ENCODE measurements at regions not wholly inside any gene's neighbourhood (a gene's known extent, or its start where the extent isn't known, plus 50 kb on each side); places are given as distances from the start of the nearest gene placed in this dataset.

DNA sequence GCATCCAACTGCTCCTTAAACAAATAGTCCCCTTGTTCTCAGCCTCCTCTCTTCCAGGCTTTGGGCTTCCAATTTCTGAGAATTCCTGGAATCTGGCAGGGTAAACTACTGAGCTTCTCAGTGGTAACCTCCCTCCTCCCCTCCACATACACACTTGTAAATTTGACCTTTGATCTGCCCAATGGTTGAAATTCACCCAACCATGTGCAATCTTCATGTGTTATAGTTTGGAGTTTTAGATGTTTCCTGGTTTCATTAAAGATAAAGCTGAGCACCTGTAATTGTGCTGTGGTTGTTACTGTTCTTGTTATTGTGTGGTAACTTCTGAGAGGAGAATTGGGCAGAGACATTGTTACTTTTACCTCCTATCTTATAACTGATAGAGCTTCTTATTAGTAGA is 328.4 kb downstream of the TPBG start:
- Histone ChIP-seq H3K27ac (ENCODE audit: low read depth, low read length, severe bottlenecking) (no peak overlapping the region), H3K9me3 (ENCODE audit: control insufficient read depth, low read length) (no peaks in the 10 kb centered on the region), H3K36me3 (ENCODE audit: control insufficient read depth, insufficient read depth, low read length) (no peaks in the 10 kb centered on the region), H3K4me1 (ENCODE audit: control insufficient read depth, insufficient read depth, low read length, poor library complexity, severe bottlenecking) (no peaks in the 10 kb centered on the region), H3K4me3 (ENCODE audit: extremely low read depth, insufficient read depth, low read length, poor library complexity, severe bottlenecking) (no peak overlapping the region)

- no peak overlapping the region for H3K27ac ChIP-seq (ENCODE audit: low read depth, low read length, severe bottlenecking)
- WGBS, 2 experiments (ENCODE audit: insufficient coverage in 2 of 2) = 79 to 86% methylated on average over 1 of the region's 1 CpG
- H3K9me3 ChIP-seq (ENCODE audit: control insufficient read depth, low read length) = no peaks in the 10 kb centered on the region
- no peaks in the 10 kb centered on the region for H3K36me3 ChIP-seq (ENCODE audit: control insufficient read depth, insufficient read depth, low read length)
- no peak overlapping the region for H3K4me3 ChIP-seq (ENCODE audit: extremely low read depth, insufficient read depth, low read length, poor library complexity, severe bottlenecking)
- no peaks in the 10 kb centered on the region for H3K4me1 ChIP-seq (ENCODE audit: control insufficient read depth, insufficient read depth, low read length, poor library complexity, severe bottlenecking)
Observed at GRCh38 chr6:82693094-82693493, 329.5 kb downstream of the TPBG start.

DNA sequence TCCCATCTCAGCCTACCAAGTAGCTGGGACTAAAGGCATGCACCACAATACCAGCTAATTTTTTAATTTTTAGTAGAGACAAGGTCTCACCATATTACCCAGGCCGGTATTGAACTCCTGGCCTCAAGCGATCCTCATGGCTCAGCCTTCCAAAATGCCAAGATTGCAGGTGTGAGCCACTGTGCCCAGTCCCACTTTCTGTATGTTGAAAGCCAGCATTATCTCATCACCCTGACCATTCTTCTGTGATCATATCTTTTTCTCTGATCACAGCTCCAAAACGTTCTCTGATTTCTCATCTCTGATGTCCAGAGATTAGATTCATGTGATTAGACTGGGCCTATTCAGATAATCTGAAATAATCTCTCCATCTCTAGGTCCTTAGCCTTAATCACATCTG is 337.7 kb downstream of the TPBG start:
- H3K36me3 ChIP-seq (ENCODE audit: control insufficient read depth, insufficient read depth, low read length) = no peaks in the 10 kb centered on the region
- H3K27ac ChIP-seq (ENCODE audit: low read depth, low read length, severe bottlenecking) = no peak overlapping the region
- H3K9me3 ChIP-seq (ENCODE audit: control insufficient read depth, low read length) = peaks cover 4% of the 10 kb centered on the region
- H3K4me1 ChIP-seq (ENCODE audit: control insufficient read depth, insufficient read depth, low read length, poor library complexity, severe bottlenecking) = no peaks in the 10 kb centered on the region
- WGBS, 2 experiments (ENCODE audit: insufficient coverage in 2 of 2) = 82 to 95% methylated on average over 2 to 3 of the region's 3 CpGs
- H3K4me3 ChIP-seq (ENCODE audit: extremely low read depth, insufficient read depth, low read length, poor library complexity, severe bottlenecking) = no peak overlapping the region

DNA sequence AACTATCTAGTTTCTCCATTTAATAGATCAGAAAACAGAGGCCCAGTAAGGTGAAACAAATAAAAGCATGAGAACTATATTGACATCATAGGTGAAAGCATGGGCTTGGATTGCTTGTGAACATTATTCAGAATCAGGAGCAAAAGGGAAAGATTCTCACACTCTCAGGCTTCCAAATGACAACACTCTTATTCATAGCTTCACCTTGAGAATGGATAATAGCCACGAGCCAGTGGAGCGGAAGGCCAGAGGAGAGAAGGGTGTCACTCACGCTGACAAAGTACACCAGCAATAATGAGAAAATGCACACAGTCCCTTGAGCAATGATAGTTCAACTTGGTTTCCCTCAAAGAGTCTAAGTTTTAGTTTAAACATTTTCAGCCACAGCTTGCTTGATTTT is 339.0 kb downstream of the TPBG start:
- WGBS, 2 experiments (ENCODE audit: insufficient coverage in 2 of 2) = 100% methylated on average over 1 to 2 of the region's 3 CpGs
- no peak overlapping the region for H3K4me3 ChIP-seq (ENCODE audit: extremely low read depth, insufficient read depth, low read length, poor library complexity, severe bottlenecking)
- H3K27ac ChIP-seq (ENCODE audit: low read depth, low read length, severe bottlenecking) = no peak overlapping the region
- no peaks in the 10 kb centered on the region for H3K36me3 ChIP-seq (ENCODE audit: control insufficient read depth, insufficient read depth, low read length)
- H3K9me3 ChIP-seq (ENCODE audit: control insufficient read depth, low read length) = peaks cover 4% of the 10 kb centered on the region
- no peaks in the 10 kb centered on the region for H3K4me1 ChIP-seq (ENCODE audit: control insufficient read depth, insufficient read depth, low read length, poor library complexity, severe bottlenecking)

DNA sequence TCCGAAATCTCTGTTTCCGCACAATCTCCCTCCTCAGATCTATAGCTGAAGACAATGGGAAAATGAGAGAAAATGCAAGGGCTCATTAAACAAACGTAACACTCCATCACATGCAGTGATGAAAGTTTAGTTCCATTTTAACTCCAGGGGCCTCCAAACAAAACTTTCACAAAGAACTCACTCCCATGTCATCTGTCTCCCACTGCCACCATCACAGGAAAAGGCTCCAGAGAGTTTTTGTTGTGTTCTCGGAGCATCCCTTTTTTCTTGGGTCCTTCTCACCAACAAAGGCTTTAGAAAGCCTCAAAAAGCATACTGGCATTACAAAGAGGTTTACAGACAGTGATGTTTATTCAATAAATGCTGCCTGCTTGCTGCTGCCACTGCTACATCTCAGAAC is 339.6 kb downstream of the TPBG start:
- Histone ChIP-seq H3K4me1 (ENCODE audit: control insufficient read depth, insufficient read depth, low read length, poor library complexity, severe bottlenecking) (no peaks in the 10 kb centered on the region), H3K27ac (ENCODE audit: low read depth, low read length, severe bottlenecking) (no peak overlapping the region), H3K4me3 (ENCODE audit: extremely low read depth, insufficient read depth, low read length, poor library complexity, severe bottlenecking) (no peak overlapping the region), H3K9me3 (ENCODE audit: control insufficient read depth, low read length) (peaks cover 4% of the 10 kb centered on the region), H3K36me3 (ENCODE audit: control insufficient read depth, insufficient read depth, low read length) (no peaks in the 10 kb centered on the region)
- WGBS, 2 experiments (ENCODE audit: insufficient coverage in 2 of 2) = 67 to 70% methylated on average over 1 to 2 of the region's 4 CpGs

DNA sequence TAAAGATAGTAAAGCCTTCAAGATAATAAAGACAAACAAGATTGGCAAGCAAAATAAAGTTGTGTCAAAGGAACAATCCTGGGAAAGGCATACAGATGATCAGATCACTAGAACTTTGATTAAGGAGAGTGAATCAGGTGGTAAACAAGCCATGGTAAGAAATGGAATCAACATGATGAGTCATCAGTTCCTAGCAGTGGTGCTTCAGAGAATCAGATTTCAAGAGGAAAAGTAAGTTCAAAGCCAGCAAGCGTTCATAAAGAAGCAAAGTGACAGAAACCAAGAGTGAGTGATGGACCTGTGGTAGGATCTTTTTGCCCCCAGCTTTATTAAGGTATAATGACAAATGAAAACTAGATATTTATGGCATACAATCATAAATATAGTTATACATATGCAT is 340.4 kb downstream of the TPBG start:
- Histone ChIP-seq H3K4me1 (ENCODE audit: control insufficient read depth, insufficient read depth, low read length, poor library complexity, severe bottlenecking) (no peaks in the 10 kb centered on the region), H3K36me3 (ENCODE audit: control insufficient read depth, insufficient read depth, low read length) (no peaks in the 10 kb centered on the region), H3K4me3 (ENCODE audit: extremely low read depth, insufficient read depth, low read length, poor library complexity, severe bottlenecking) (no peak overlapping the region), H3K9me3 (ENCODE audit: control insufficient read depth, low read length) (peaks cover 4% of the 10 kb centered on the region), H3K27ac (ENCODE audit: low read depth, low read length, severe bottlenecking) (no peak overlapping the region)
- no CpG with 5 or more reads among the region's 1 CpG for WGBS, 2 experiments (ENCODE audit: insufficient coverage in 2 of 2)

DNA sequence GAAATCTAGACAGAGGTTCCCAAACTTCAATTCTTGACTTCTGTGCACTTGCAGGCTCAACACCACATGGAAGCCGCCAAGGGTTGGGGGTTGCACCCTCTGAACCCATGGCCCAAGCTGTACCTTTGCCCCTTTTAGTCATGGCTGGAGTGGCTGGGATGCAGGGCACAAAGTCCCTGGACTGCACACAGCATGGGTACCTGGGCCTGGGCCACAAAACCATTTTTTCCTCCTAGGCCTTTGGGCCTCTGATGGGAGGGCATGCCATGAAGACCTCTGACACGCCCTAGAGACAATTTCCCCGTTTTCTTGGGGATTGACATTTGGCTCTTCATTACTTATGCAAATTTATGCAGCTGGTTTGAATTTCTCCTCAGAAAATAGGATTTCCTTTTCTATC is 342.0 kb downstream of the TPBG start:
- Histone ChIP-seq H3K9me3 (ENCODE audit: control insufficient read depth, low read length) (peaks cover 4% of the 10 kb centered on the region), H3K36me3 (ENCODE audit: control insufficient read depth, insufficient read depth, low read length) (no peaks in the 10 kb centered on the region), H3K4me1 (ENCODE audit: control insufficient read depth, insufficient read depth, low read length, poor library complexity, severe bottlenecking) (no peaks in the 10 kb centered on the region), H3K27ac (ENCODE audit: low read depth, low read length, severe bottlenecking) (no peak overlapping the region), H3K4me3 (ENCODE audit: extremely low read depth, insufficient read depth, low read length, poor library complexity, severe bottlenecking) (no peak overlapping the region)
- WGBS, 2 experiments (ENCODE audit: insufficient coverage in 2 of 2) = 87 to 100% methylated on average over 2 to 3 of the region's 3 CpGs

DNA sequence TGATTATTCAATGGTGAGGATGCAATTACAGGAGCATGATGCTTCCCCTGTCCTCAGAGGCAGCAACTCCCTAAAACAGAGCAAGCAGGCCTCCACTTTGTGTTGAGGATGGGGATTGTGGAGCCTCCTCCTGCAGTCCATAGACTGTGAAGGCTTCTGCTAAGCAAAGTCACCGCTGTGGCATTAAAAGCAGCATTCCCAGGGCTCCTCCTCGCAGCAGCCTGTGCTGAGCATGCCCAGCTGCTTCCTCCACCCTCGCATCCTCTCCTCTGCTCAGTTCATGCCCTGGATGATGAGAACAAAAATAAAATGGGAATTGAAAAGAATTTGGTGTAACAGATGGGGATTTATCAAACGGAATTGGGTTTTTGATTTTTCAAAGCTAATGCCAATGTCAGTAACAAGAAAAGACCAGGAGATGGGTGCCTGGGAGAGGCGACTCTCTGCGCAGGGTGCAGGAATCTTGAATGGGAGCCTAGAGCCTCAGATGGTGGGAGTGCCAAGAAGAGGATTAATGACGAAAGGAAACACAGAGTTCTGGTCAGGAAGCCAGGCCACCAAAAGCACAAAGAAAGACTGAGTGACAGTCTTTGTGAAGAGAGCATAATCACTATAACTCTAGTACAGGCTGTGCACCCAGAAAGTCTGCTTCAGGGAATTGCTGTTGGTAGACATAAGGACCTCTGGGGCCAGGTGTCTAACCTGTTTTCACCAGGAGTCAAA is 347.6 kb downstream of the TPBG start:
- Histone ChIP-seq H3K4me1 (ENCODE audit: control insufficient read depth, insufficient read depth, low read length, poor library complexity, severe bottlenecking) (no peaks in the 10 kb centered on the region), H3K27ac (ENCODE audit: low read depth, low read length, severe bottlenecking) (no peak overlapping the region), H3K4me3 (ENCODE audit: extremely low read depth, insufficient read depth, low read length, poor library complexity, severe bottlenecking) (no peak overlapping the region), H3K36me3 (ENCODE audit: control insufficient read depth, insufficient read depth, low read length) (no peaks in the 10 kb centered on the region), H3K9me3 (ENCODE audit: control insufficient read depth, low read length) (no peaks in the 10 kb centered on the region)
- 91 to 100% methylated on average over 4 to 7 of the region's 7 CpGs for WGBS, 2 experiments (ENCODE audit: insufficient coverage in 2 of 2)

- Histone ChIP-seq H3K4me3 (ENCODE audit: extremely low read depth, insufficient read depth, low read length, poor library complexity, severe bottlenecking) (no peak overlapping the region), H3K4me1 (ENCODE audit: control insufficient read depth, insufficient read depth, low read length, poor library complexity, severe bottlenecking) (no peaks in the 10 kb centered on the region), H3K9me3 (ENCODE audit: control insufficient read depth, low read length) (no peaks in the 10 kb centered on the region), H3K27ac (ENCODE audit: low read depth, low read length, severe bottlenecking) (no peak overlapping the region), H3K36me3 (ENCODE audit: control insufficient read depth, insufficient read depth, low read length) (no peaks in the 10 kb centered on the region)
- 80% methylated on average over 1 of the region's 2 CpGs; no CpG with 5 or more reads in 1 of the 2 experiments for WGBS, 2 experiments (ENCODE audit: insufficient coverage in 2 of 2)
Observed at GRCh38 chr6:82711971-82712370, 348.4 kb downstream of the TPBG start.

- no peaks in the 10 kb centered on the region for H3K9me3 ChIP-seq (ENCODE audit: control insufficient read depth, low read length)
- 100% methylated on average over 1 to 2 of the region's 2 CpGs for WGBS, 2 experiments (ENCODE audit: insufficient coverage in 2 of 2)
- no peak overlapping the region for H3K4me3 ChIP-seq (ENCODE audit: extremely low read depth, insufficient read depth, low read length, poor library complexity, severe bottlenecking)
- H3K36me3 ChIP-seq (ENCODE audit: control insufficient read depth, insufficient read depth, low read length) = no peaks in the 10 kb centered on the region
- no peaks in the 10 kb centered on the region for H3K4me1 ChIP-seq (ENCODE audit: control insufficient read depth, insufficient read depth, low read length, poor library complexity, severe bottlenecking)
- H3K27ac ChIP-seq (ENCODE audit: low read depth, low read length, severe bottlenecking) = no peak overlapping the region
Observed at GRCh38 chr6:82712389-82712788, 348.8 kb downstream of the TPBG start.

- no CpG with 5 or more reads among the region's 1 CpG for WGBS, 2 experiments (ENCODE audit: insufficient coverage in 2 of 2)
Observed at GRCh38 chr6:82712826-82713225, 349.2 kb downstream of the TPBG start.

More at GRCh38 chr6:82712826-82713225, 349.2 kb downstream of the TPBG start:
- no peaks in the 10 kb centered on the region for H3K36me3 ChIP-seq (ENCODE audit: control insufficient read depth, insufficient read depth, low read length)
- no peak overlapping the region for H3K4me3 ChIP-seq (ENCODE audit: extremely low read depth, insufficient read depth, low read length, poor library complexity, severe bottlenecking)
- H3K27ac ChIP-seq (ENCODE audit: low read depth, low read length, severe bottlenecking) = no peak overlapping the region
- H3K9me3 ChIP-seq (ENCODE audit: control insufficient read depth, low read length) = no peaks in the 10 kb centered on the region
- H3K4me1 ChIP-seq (ENCODE audit: control insufficient read depth, insufficient read depth, low read length, poor library complexity, severe bottlenecking) = no peaks in the 10 kb centered on the region

All from mesodermal cell (in vitro differentiated cells).